WTC11 (cell line): ENCODE measurements at regions not wholly inside any gene's neighbourhood (a gene's known extent, or its start where the extent isn't known, plus 50 kb on each side); places are given as distances from the start of the nearest gene placed in this dataset.
A peak's percentile ranks its signal among the peaks of the same experiment; 100 is the strongest.

ENCODE experiments used
- ATAC-seq: fragments of 200-7000 bp; cut with Tn5 transposase; 2 replicates; pipeline ENCODE4 v1.10.0; 2021; ENCODE audit warnings: mild to moderate bottlenecking, moderate library complexity
- CTCF ChIA-PET: fragments of 300-600 bp; sonication (Branson Sonifier 250); formaldehyde crosslinking; loops from one replicate; lab custom pipeline; 2021; ENCODE audit warnings: antibody characterized with exemption; lab: Charles Lee
- POLR2A ChIA-PET: fragments of 350-600 bp; sonication (Branson Sonifier 250); formaldehyde crosslinking; loops from one replicate; lab custom pipeline; 2021; ENCODE audit warnings: antibody characterized with exemption; lab: Charles Lee
- DNase-seq: peaks from one replicate; pipeline ENCODE4 v3.0.0; 2021; ENCODE audit warnings: low spot score
- H3K27ac Mint-ChIP-seq: 2 replicates; pipeline ENCODE4 v1.8.0; 2021; ENCODE audit warnings: mixed read lengths
- H3K27me3 Mint-ChIP-seq: 2 replicates; pipeline ENCODE4 v1.8.0; 2021; ENCODE audit warnings: low read depth, mild to moderate bottlenecking, moderate library complexity, mixed read lengths
- H3K36me3 Mint-ChIP-seq: 2 replicates; pipeline ENCODE4 v1.8.0; 2021; ENCODE audit warnings: mixed read lengths
- H3K4me1 Mint-ChIP-seq: 2 replicates; pipeline ENCODE4 v1.8.0; 2022; ENCODE audit warnings: mixed read lengths
- H3K4me3 Mint-ChIP-seq: 2 replicates; pipeline ENCODE4 v1.8.0; 2021; ENCODE audit warnings: mild to moderate bottlenecking, moderate library complexity, mixed read lengths
- H3K9me3 Mint-ChIP-seq: 2 replicates; pipeline ENCODE4 v1.8.0; 2021; ENCODE audit warnings: mixed read lengths
- ATF2 ChIP-seq: sonication (generic); formaldehyde crosslinking; IDR thresholded peaks from 2 replicates; pipeline ENCODE4 v1.8.1; 2022; ENCODE audit warnings: low read depth, missing genetic modification reagents, borderline replicate concordance
- CTCF ChIP-seq: fragments of 200-600 bp; IDR thresholded peaks from 2 replicates; pipeline ENCODE4 v1.8.0; 2022; ENCODE audit warnings: antibody characterized with exemption
- ERG ChIP-seq: fragments of 250-450 bp; sonication (Bioruptor Pico); IDR thresholded peaks from 2 replicates; pipeline ENCODE4 v1.8.0; 2021; ENCODE audit warnings: mild to moderate bottlenecking
- ESRRA ChIP-seq: sonication (generic); formaldehyde crosslinking; IDR thresholded peaks from 2 replicates; pipeline ENCODE4 v1.8.1; 2022; ENCODE audit warnings: mild to moderate bottlenecking, missing genetic modification reagents, borderline replicate concordance
- GABPB1 ChIP-seq: sonication (generic); formaldehyde crosslinking; IDR thresholded peaks from 2 replicates; pipeline ENCODE4 v1.8.1; 2023; ENCODE audit warnings: mild to moderate bottlenecking, missing genetic modification reagents
- JAZF1 ChIP-seq: fragments of 250-450 bp; sonication (Bioruptor Pico); IDR thresholded peaks from 2 replicates; pipeline ENCODE4 v1.9.0; 2021; ENCODE audit warnings: moderate library complexity, mild to moderate bottlenecking, inconsistent platforms
- JUN ChIP-seq: sonication (generic); formaldehyde crosslinking; IDR thresholded peaks from 2 replicates; pipeline ENCODE4 v1.8.0; 2023; ENCODE audit warnings: mild to moderate bottlenecking, missing genetic modification reagents
- KAT7 ChIP-seq: sonication (generic); formaldehyde crosslinking; IDR thresholded peaks from 2 replicates; pipeline ENCODE4 v1.8.1; 2023; ENCODE audit warnings: missing genetic modification reagents, mild to moderate bottlenecking, borderline replicate concordance
- SMAD3 ChIP-seq: sonication (generic); formaldehyde crosslinking; IDR thresholded peaks from 2 replicates; pipeline ENCODE4 v1.8.0; 2022; ENCODE audit warnings: missing genetic modification reagents, mild to moderate bottlenecking, borderline replicate concordance
- SOX15 ChIP-seq: fragments of 250-450 bp; sonication (Bioruptor Pico); IDR thresholded peaks from 2 replicates; pipeline ENCODE4 v1.9.0; 2021; ENCODE audit warnings: mild to moderate bottlenecking
- TCF7 ChIP-seq: sonication (generic); formaldehyde crosslinking; IDR thresholded peaks from 2 replicates; pipeline ENCODE4 v1.8.0; 2022; ENCODE audit warnings: mild to moderate bottlenecking, low read depth, missing genetic modification reagents, moderate library complexity
- USF1 ChIP-seq: sonication (generic); formaldehyde crosslinking; IDR thresholded peaks from 2 replicates; pipeline ENCODE4 v1.8.0; 2022; ENCODE audit warnings: mild to moderate bottlenecking, missing genetic modification reagents
- USF2 ChIP-seq: sonication (generic); formaldehyde crosslinking; IDR thresholded peaks from 2 replicates; pipeline ENCODE4 v1.8.1; 2023; ENCODE audit warnings: mild to moderate bottlenecking, missing genetic modification reagents, moderate library complexity
- ZBTB43 ChIP-seq: sonication (generic); formaldehyde crosslinking; IDR thresholded peaks from 2 replicates; pipeline ENCODE4 v1.8.1; 2023; ENCODE audit warnings: mild to moderate bottlenecking, missing genetic modification reagents
- ZMAT4 ChIP-seq: fragments of 250-450 bp; sonication (Bioruptor Pico); IDR thresholded peaks from 2 replicates; pipeline ENCODE4 v1.9.0; 2021; ENCODE audit warnings: mild to moderate bottlenecking

DNA sequence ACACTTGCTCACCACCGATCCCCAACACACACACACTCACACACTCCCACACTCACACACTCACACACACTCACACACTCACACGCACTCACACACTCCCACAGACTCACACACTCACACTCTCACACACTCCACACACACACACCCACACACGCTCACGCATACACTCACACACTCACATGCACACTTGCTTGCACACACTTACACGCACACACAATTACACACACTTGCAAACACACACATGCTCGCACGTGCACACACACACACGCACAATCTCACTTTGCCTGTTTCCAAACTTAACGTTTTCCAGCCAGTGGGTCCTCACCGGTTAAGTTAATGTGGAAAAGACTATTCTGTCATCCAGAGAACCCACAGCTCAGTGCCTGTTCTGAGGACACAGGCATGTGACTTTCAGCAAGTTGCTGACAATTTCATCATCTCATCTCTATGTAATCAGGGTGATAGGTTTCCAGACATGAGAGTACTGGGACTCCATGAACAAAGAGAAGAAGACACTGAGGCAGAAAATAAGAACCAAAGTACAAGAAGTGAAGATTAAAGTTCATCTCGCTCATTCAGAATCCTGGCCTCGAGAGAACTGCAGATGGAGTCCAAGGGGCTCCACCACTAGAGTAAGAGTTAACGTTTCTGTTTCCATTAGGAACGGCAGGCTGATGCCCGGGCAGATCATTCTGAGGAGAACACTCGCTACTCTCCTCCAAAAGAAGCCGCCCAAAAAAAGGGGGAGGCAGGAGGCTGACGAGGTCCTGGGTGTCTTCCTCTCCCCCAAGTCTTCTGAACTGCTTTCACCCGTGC lies 153.2 kb upstream of the FRG1 start:
- Mint-ChIP-seq H3K9me3 (peaks cover 77% of the 10 kb centered on the region), H3K27me3 (peaks cover 3% of the 10 kb centered on the region; the same call in 1 of the 2 replicates), H3K4me1 (no peaks in the 10 kb centered on the region; the same call in 1 of the 2 replicates), H3K36me3 (peaks cover 39% of the 10 kb centered on the region), H3K4me3 (no peak overlapping the region), H3K27ac (no peak overlapping the region)
- ATAC-seq (no peak), DNase-seq (no peak)
- ChIA-PET POLR2A (no interaction called here), CTCF (no interaction called here)
- no peak for TF ChIP-seq TCF7 (CRISPR knock-in tag)
- peak; percentile 81 for TF ChIP-seq GABPB1 (CRISPR knock-in tag)
- peak; percentile 76; the same call in 1 of the 2 replicates for TF ChIP-seq ZBTB43
- no peak for TF ChIP-seq SOX15

DNA sequence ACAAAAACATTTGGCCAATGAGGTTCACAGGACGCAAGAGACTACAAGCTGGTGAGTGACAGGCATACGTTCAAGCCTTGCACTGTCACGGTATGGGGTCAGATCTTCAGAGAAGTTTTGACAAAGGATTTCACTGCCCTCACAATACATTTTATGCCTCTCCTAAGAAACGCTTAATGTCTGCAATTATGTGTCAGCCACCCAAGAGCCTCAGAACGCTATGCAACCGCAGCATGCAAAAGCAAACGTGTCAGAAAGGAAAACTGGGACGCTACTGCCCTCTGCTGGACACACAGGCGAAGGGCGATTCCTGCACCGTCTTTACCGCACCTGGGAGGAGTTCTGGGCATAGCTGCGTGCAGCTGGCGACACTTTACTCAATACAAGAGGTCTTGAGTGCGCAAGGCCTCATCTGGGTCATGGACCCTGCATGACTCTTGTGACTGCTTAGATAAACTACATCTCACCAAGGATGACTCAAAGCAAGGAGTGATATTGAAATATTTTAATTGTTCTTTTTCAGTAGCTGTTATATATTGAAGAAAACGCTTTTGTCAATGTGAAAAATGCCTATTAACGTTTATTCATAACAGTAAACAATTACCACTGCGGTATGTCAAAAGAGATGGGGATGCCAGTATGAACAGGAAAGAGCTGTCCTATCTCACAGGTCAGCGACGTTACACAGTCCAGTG lies 147.6 kb upstream of the FRG1 start:
- peak; percentile 82 for DNase-seq
- H3K9me3 Mint-ChIP-seq, result peaks cover 41% of the 10 kb centered on the region
- peaks cover 7% of the 10 kb centered on the region for H3K27me3 Mint-ChIP-seq
- H3K27ac Mint-ChIP-seq, result no peak overlapping the region
- ChIA-PET CTCF (interaction anchor here (0.5 to 1.3 kb wide), 15 partner anchors 10 to 1203 kb away, joined by 3 to 6 read pairs (median 3); no protein-coding TSS in a partner anchor), POLR2A (no interaction called here)
- peak overlapping the region; percentile 39 for H3K4me3 Mint-ChIP-seq
- ATAC-seq, result peak; percentile 96
- peaks cover 7% of the 10 kb centered on the region for H3K4me1 Mint-ChIP-seq
- TF ChIP-seq USF2 (CRISPR knock-in tag), result no peak
- peak; percentile 83 for TF ChIP-seq CTCF
- peaks cover 23% of the 10 kb centered on the region for H3K36me3 Mint-ChIP-seq

DNA sequence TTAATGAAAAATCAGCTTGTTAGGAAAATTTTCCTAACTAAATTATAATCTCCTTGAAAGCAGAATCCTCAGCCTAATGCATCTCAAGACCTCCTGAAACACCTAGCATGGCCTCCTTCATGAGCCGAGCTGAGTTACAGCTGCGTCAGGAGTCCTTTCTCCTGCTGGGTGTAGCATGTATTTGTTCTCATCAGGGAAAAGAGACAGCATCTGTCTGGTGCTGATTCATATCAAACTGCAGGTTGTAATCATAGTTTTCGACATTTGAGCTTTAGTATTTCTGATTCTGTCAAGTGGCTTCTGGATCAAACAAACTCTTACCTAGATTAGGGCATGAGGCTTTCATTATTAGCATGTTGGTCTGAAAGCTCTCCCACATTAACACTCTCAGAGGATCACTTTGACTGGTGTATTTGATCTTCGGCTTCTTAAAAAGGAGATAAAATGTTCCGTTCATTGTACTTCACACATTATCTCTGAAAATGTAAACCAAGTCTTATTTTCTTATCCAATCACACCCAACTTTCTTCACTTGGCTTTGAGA lies 140.1 kb upstream of the FRG1 start:
- H3K4me1 Mint-ChIP-seq, result no peaks in the 10 kb centered on the region
- H3K4me3 Mint-ChIP-seq, result no peak overlapping the region
- no peaks in the 10 kb centered on the region for H3K27me3 Mint-ChIP-seq
- peaks cover 45% of the 10 kb centered on the region for H3K36me3 Mint-ChIP-seq
- H3K9me3 Mint-ChIP-seq, result peaks cover 61% of the 10 kb centered on the region
- no peak for ATAC-seq
- POLR2A ChIA-PET, result no interaction called here
- TF ChIP-seq ZMAT4 (CRISPR knock-in tag) (no peak), SMAD3 (CRISPR knock-in tag) (no peak), KAT7 (CRISPR knock-in tag) (no peak), ESRRA (CRISPR knock-in tag) (no peak), JUN (CRISPR knock-in tag) (no peak), ATF2 (no peak), JAZF1 (CRISPR knock-in tag) (no peak), ERG (CRISPR knock-in tag) (no peak), USF1 (CRISPR knock-in tag) (no peak)
- TF ChIP-seq, all 79 proteins: peak for 0
- no peak for DNase-seq
- CTCF ChIA-PET, result no interaction called here
- no peak overlapping the region for H3K27ac Mint-ChIP-seq
